ENCODE measurements at regions not wholly inside any gene's neighbourhood (a gene's known extent, or its start where the extent isn't known, plus 50 kb on each side); places are given as distances from the start of the nearest gene placed in this dataset.

GRCh38 chr3:128569756-128570155 lies 76.8 kb upstream of the GATA2 start:
- Mint-ChIP-seq H3K9me3 (no peaks in the 10 kb centered on the region), H3K36me3 (ENCODE audit: insufficient read depth in 2 of 2) (no peaks in the 10 kb centered on the region), H3K27me3 (ENCODE audit: low read depth) (peaks cover 38% of the 10 kb centered on the region), H3K27ac (no peak overlapping the region), H3K4me3 (no peak overlapping the region), H3K4me1 (ENCODE audit: low read depth) (peaks cover 24% of the 10 kb centered on the region)
- ATAC-seq (replicated peaks in 1 of 2) (no peak), DNase-seq (no peak)

- Mint-ChIP-seq H3K4me1 (ENCODE audit: low read depth) (peaks cover 17% of the 10 kb centered on the region), H3K4me3 (no peak overlapping the region), H3K27ac (no peak overlapping the region), H3K27me3 (ENCODE audit: low read depth) (peaks cover 32% of the 10 kb centered on the region), H3K36me3 (ENCODE audit: insufficient read depth in 2 of 2) (no peaks in the 10 kb centered on the region), H3K9me3 (no peaks in the 10 kb centered on the region)
- no peak for ATAC-seq (replicated peaks in 1 of 2)
- no peak for DNase-seq
These were observed 75.8 kb upstream of the GATA2 start for GRCh38 chr3:128568602-128569490.

- peaks cover 25% of the 10 kb centered on the region for H3K27me3 Mint-ChIP-seq (ENCODE audit: low read depth)
- DNase-seq, result no peak
- no peaks in the 10 kb centered on the region for H3K36me3 Mint-ChIP-seq (ENCODE audit: insufficient read depth in 2 of 2)
- H3K4me3 Mint-ChIP-seq, result no peak overlapping the region
- H3K9me3 Mint-ChIP-seq, result no peaks in the 10 kb centered on the region
- ATAC-seq (replicated peaks in 1 of 2), result no peak
- peaks cover 7% of the 10 kb centered on the region for H3K4me1 Mint-ChIP-seq (ENCODE audit: low read depth)
- no peak overlapping the region for H3K27ac Mint-ChIP-seq
These were observed 74.8 kb upstream of the GATA2 start for GRCh38 chr3:128567705-128568356.

GRCh38 chr3:128567141-128567540 lies 74.1 kb upstream of the GATA2 start:
- Mint-ChIP-seq H3K27ac (no peak overlapping the region), H3K9me3 (no peaks in the 10 kb centered on the region), H3K36me3 (ENCODE audit: insufficient read depth in 2 of 2) (no peaks in the 10 kb centered on the region), H3K4me1 (ENCODE audit: low read depth) (no peaks in the 10 kb centered on the region), H3K27me3 (ENCODE audit: low read depth) (peaks cover 25% of the 10 kb centered on the region), H3K4me3 (no peak overlapping the region)
- DNase-seq (no peak), ATAC-seq (replicated peaks in 1 of 2) (no peak)

GRCh38 chr3:128563439-128563838 lies 70.4 kb upstream of the GATA2 start:
- DNase-seq, result no peak
- Mint-ChIP-seq H3K4me1 (ENCODE audit: low read depth) (peaks cover 7% of the 10 kb centered on the region), H3K27ac (no peak overlapping the region), H3K4me3 (no peak overlapping the region), H3K9me3 (no peaks in the 10 kb centered on the region), H3K36me3 (ENCODE audit: insufficient read depth in 2 of 2) (no peaks in the 10 kb centered on the region), H3K27me3 (ENCODE audit: low read depth) (peaks cover 19% of the 10 kb centered on the region)
- ATAC-seq (replicated peaks in 1 of 2), result no peak

- Mint-ChIP-seq H3K4me3 (no peak overlapping the region), H3K9me3 (no peaks in the 10 kb centered on the region), H3K27ac (no peak overlapping the region), H3K36me3 (ENCODE audit: insufficient read depth in 2 of 2) (no peaks in the 10 kb centered on the region), H3K27me3 (ENCODE audit: low read depth) (peaks cover 29% of the 10 kb centered on the region), H3K4me1 (ENCODE audit: low read depth) (peaks cover 7% of the 10 kb centered on the region)
- DNase-seq (no peak), ATAC-seq (replicated peaks in 1 of 2) (no peak)
These were observed 68.5 kb upstream of the GATA2 start for GRCh38 chr3:128561504-128561903.

GRCh38 chr3:128560768-128561167 lies 67.8 kb upstream of the GATA2 start:
- Mint-ChIP-seq H3K4me1 (ENCODE audit: low read depth) (peaks cover 7% of the 10 kb centered on the region), H3K4me3 (no peak overlapping the region), H3K27me3 (ENCODE audit: low read depth) (peaks cover 32% of the 10 kb centered on the region), H3K27ac (no peak overlapping the region), H3K9me3 (no peaks in the 10 kb centered on the region), H3K36me3 (ENCODE audit: insufficient read depth in 2 of 2) (no peaks in the 10 kb centered on the region)
- ATAC-seq (replicated peaks in 1 of 2), result no peak
- DNase-seq, result no peak

- no peaks in the 10 kb centered on the region for H3K9me3 Mint-ChIP-seq
- no peak overlapping the region for H3K27ac Mint-ChIP-seq
- ATAC-seq (replicated peaks in 1 of 2), result peak; percentile 40 to 50
- DNase-seq, result peak; percentile 23 to 27
- no peak overlapping the region for H3K4me3 Mint-ChIP-seq
- H3K4me1 Mint-ChIP-seq (ENCODE audit: low read depth), result peaks cover 7% of the 10 kb centered on the region
- no peaks in the 10 kb centered on the region for H3K36me3 Mint-ChIP-seq (ENCODE audit: insufficient read depth in 2 of 2)
- peaks cover 26% of the 10 kb centered on the region for H3K27me3 Mint-ChIP-seq (ENCODE audit: low read depth)
These were observed 66.7 kb upstream of the GATA2 start for GRCh38 chr3:128559486-128560225.

GRCh38 chr3:128557531-128558280 lies 64.7 kb upstream of the GATA2 start:
- Mint-ChIP-seq H3K4me1 (ENCODE audit: low read depth) (peaks cover 7% of the 10 kb centered on the region), H3K36me3 (ENCODE audit: insufficient read depth in 2 of 2) (no peaks in the 10 kb centered on the region), H3K4me3 (no peak overlapping the region), H3K27ac (no peak overlapping the region), H3K9me3 (no peaks in the 10 kb centered on the region), H3K27me3 (ENCODE audit: low read depth) (peaks cover 45% of the 10 kb centered on the region)
- no peak for DNase-seq
- ATAC-seq (replicated peaks in 1 of 2), result no peak

- no peaks in the 10 kb centered on the region for H3K9me3 Mint-ChIP-seq
- no peaks in the 10 kb centered on the region for H3K36me3 Mint-ChIP-seq (ENCODE audit: insufficient read depth in 2 of 2)
- H3K4me3 Mint-ChIP-seq, result no peak overlapping the region
- H3K27ac Mint-ChIP-seq, result no peak overlapping the region
- H3K4me1 Mint-ChIP-seq (ENCODE audit: low read depth), result peaks cover 7% of the 10 kb centered on the region
- DNase-seq (no peak), ATAC-seq (replicated peaks in 1 of 2) (no peak)
- H3K27me3 Mint-ChIP-seq (ENCODE audit: low read depth), result peaks cover 53% of the 10 kb centered on the region
These were observed 63.9 kb upstream of the GATA2 start for GRCh38 chr3:128556907-128557306.

GRCh38 chr3:128556384-128556783 lies 63.4 kb upstream of the GATA2 start:
- H3K9me3 Mint-ChIP-seq, result no peaks in the 10 kb centered on the region
- H3K27me3 Mint-ChIP-seq (ENCODE audit: low read depth), result peaks cover 58% of the 10 kb centered on the region
- DNase-seq (no peak), ATAC-seq (replicated peaks in 1 of 2) (no peak)
- H3K36me3 Mint-ChIP-seq (ENCODE audit: insufficient read depth in 2 of 2), result no peaks in the 10 kb centered on the region
- H3K4me1 Mint-ChIP-seq (ENCODE audit: low read depth), result peaks cover 7% of the 10 kb centered on the region
- no peak overlapping the region for H3K4me3 Mint-ChIP-seq
- H3K27ac Mint-ChIP-seq, result no peak overlapping the region

GRCh38 chr3:128555841-128556240 lies 62.8 kb upstream of the GATA2 start:
- Mint-ChIP-seq H3K4me1 (ENCODE audit: low read depth) (peaks cover 7% of the 10 kb centered on the region), H3K27me3 (ENCODE audit: low read depth) (peaks cover 64% of the 10 kb centered on the region), H3K9me3 (no peaks in the 10 kb centered on the region), H3K27ac (no peak overlapping the region), H3K4me3 (no peak overlapping the region), H3K36me3 (ENCODE audit: insufficient read depth in 2 of 2) (no peaks in the 10 kb centered on the region)
- DNase-seq (no peak), ATAC-seq (replicated peaks in 1 of 2) (no peak)
